HG03039 (cell line): ENCODE measurements at regions not wholly inside any gene's neighbourhood (a gene's known extent, or its start where the extent isn't known, plus 50 kb on each side); places are given as distances from the start of the nearest gene placed in this dataset.
"Not testable (repeated sequence)": the region's sequence is repeated elsewhere in the genome, so short reads cannot be mapped to it uniquely, and the experiment has no call there.

Source experiments
- ATAC-seq: cut with Tn5 transposase; IDR thresholded peaks from one replicate; pipeline ENCODE4 v1.9.1; 2021; ENCODE audit warnings: mild to moderate bottlenecking, moderate library complexity; ENCODE audit not compliant: unreplicated experiment

GRCh38 chr2:16034975-16035746, 94.8 kb downstream of the MYCN start:
- no peak for ATAC-seq

GRCh38 chr2:16034151-16034974, 94.0 kb downstream of the MYCN start:
- no peak for ATAC-seq

GRCh38 chr2:16033032-16033293, 92.6 kb downstream of the MYCN start:
- ATAC-seq: no peak

- ATAC-seq: no peak
Measured at GRCh38 chr2:16032282-16033031, 92.1 kb downstream of the MYCN start.

GRCh38 chr2:16031848-16032159, 91.5 kb downstream of the MYCN start:
- ATAC-seq: no peak

- no peak for ATAC-seq
Measured at GRCh38 chr2:16031058-16031847, 90.9 kb downstream of the MYCN start.

- ATAC-seq: no peak
Measured at GRCh38 chr2:16030206-16031057, 90.1 kb downstream of the MYCN start.

GRCh38 chr2:16028644-16029043, 88.3 kb downstream of the MYCN start:
- ATAC-seq: no peak

GRCh38 chr2:16026816-16027501, 86.6 kb downstream of the MYCN start:
- no peak for ATAC-seq

GRCh38 chr2:16025876-16026640, 85.7 kb downstream of the MYCN start:
- ATAC-seq: no peak

- ATAC-seq: no peak
Measured at GRCh38 chr2:16025211-16025875, 85.0 kb downstream of the MYCN start.

- ATAC-seq: not testable (repeated sequence)
Measured at GRCh38 chr2:16024628-16025027, 84.3 kb downstream of the MYCN start.

GRCh38 chr2:16023506-16024360, 83.4 kb downstream of the MYCN start:
- ATAC-seq: no peak

- ATAC-seq: no peak
Measured at GRCh38 chr2:16022548-16023240, 82.3 kb downstream of the MYCN start.

GRCh38 chr2:16021611-16022363, 81.4 kb downstream of the MYCN start:
- ATAC-seq: no peak

- no peak for ATAC-seq
Measured at GRCh38 chr2:16020389-16021008, 80.1 kb downstream of the MYCN start.
